GM12892 (cell line): ENCODE measurements at regions not wholly inside any gene's neighbourhood (a gene's known extent, or its start where the extent isn't known, plus 50 kb on each side); places are given as distances from the start of the nearest gene placed in this dataset.

Experiments used
- POLR2A ChIP-seq: IDR thresholded peaks from 2 replicates; pipeline ENCODE4 v1.6.1; 2011; ENCODE audit warnings: low read depth, low read length, control low read depth
- POLR2AphosphoS5 ChIP-seq: IDR thresholded peaks from 2 replicates; pipeline ENCODE4 v1.6.1; 2011; ENCODE audit warnings: low read depth, low read length, control low read depth
- TAF1 ChIP-seq: IDR thresholded peaks from 2 replicates; pipeline ENCODE4 v1.6.1; 2011; ENCODE audit warnings: low read depth, mild to moderate bottlenecking, control low read depth, low read length, borderline replicate concordance

- TF ChIP-seq POLR2AphosphoS5 (no peak), POLR2A (no peak), TAF1 (no peak)
Measured at GRCh38 chr20:40109136-40109535, 579.9 kb downstream of the MAFB start.
